Smooth muscle cell (in vitro differentiated cells): ENCODE measurements at regions not wholly inside any gene's neighbourhood (a gene's known extent, or its start where the extent isn't known, plus 50 kb on each side); places are given as distances from the start of the nearest gene placed in this dataset.
"Not testable (repeated sequence)": the region's sequence is repeated elsewhere in the genome, so short reads cannot be mapped to it uniquely, and the experiment has no call there.

ENCODE experiments used
- DNase-seq: peaks from one replicate; lab custom pipeline; 2025; ENCODE audit not compliant: unreplicated experiment; lab: John Stamatoyannopoulos, UW
- H2AFZ ChIP-seq: fragments of 200-600 bp; sonication (generic); 2 replicates; pipeline ENCODE4 v1.6.0; 2016; ENCODE audit warnings: antibody characterized with exemption, low read depth, mild to moderate bottlenecking
- H3F3A ChIP-seq: fragments of 200-600 bp; sonication (generic); 2 replicates; pipeline ENCODE4 v1.6.0; 2017; ENCODE audit warnings: antibody characterized with exemption, low read depth
- H3K27ac ChIP-seq: fragments of 200-600 bp; sonication (generic); 2 replicates; pipeline ENCODE4 v1.5.1; 2016; ENCODE audit warnings: low read depth, mild to moderate bottlenecking
- H3K27me3 ChIP-seq: fragments of 200-600 bp; sonication (generic); 2 replicates; pipeline ENCODE4 v1.6.1; 2016; ENCODE audit warnings: low read depth, mild to moderate bottlenecking
- H3K36me3 ChIP-seq: fragments of 200-600 bp; sonication (generic); 2 replicates; pipeline ENCODE4 v1.5.1; 2016; ENCODE audit warnings: low read depth
- H3K4me1 ChIP-seq: fragments of 200-600 bp; sonication (generic); 2 replicates; pipeline ENCODE4 v1.5.1; 2016; ENCODE audit warnings: low read depth
- H3K4me2 ChIP-seq: fragments of 200-600 bp; sonication (generic); 2 replicates; pipeline ENCODE4 v1.6.0; 2016; ENCODE audit warnings: mild to moderate bottlenecking
- H3K4me3 ChIP-seq: fragments of 200-600 bp; sonication (generic); 2 replicates; pipeline ENCODE4 v1.5.1; 2016; ENCODE audit warnings: mild to moderate bottlenecking
- H3K79me2 ChIP-seq: fragments of 200-600 bp; sonication (generic); 2 replicates; pipeline ENCODE4 v1.6.0; 2016; ENCODE audit warnings: low read depth, mild to moderate bottlenecking
- H3K9ac ChIP-seq: fragments of 200-600 bp; sonication (generic); 2 replicates; pipeline ENCODE4 v1.6.0; 2016; ENCODE audit warnings: low read depth
- H3K9me3 ChIP-seq: fragments of 200-600 bp; sonication (generic); replicated peaks from 2 replicates; pipeline ENCODE4 v1.5.1; 2016; ENCODE audit warnings: low read depth
- H4K20me1 ChIP-seq: fragments of 200-600 bp; sonication (generic); 2 replicates; pipeline ENCODE4 v1.6.0; 2016; ENCODE audit warnings: low read depth
- CTCF ChIP-seq: fragments of 200-600 bp; sonication (generic); IDR thresholded peaks from 2 replicates; pipeline ENCODE4 v1.5.1; 2017; ENCODE audit warnings: borderline replicate concordance, mild to moderate bottlenecking, antibody characterized with exemption; ENCODE audit not compliant: insufficient read depth, poor library complexity, severe bottlenecking
- WGBS: methylation state at CpG from one replicate; pipeline ENCODE4 v1.1.7; 2016; ENCODE audit warnings: low lambda C conversion rate; 5-methylcytosine and 5-hydroxymethylcytosine counted together

- Histone ChIP-seq H3K4me1 (no peaks in the 10 kb centered on the region), H3K27ac (no peak overlapping the region), H3K36me3 (no peaks in the 10 kb centered on the region), H3K4me3 (no peak overlapping the region), H3K4me2 (no peak overlapping the region), H2AFZ (no peak overlapping the region), H3F3A (no peaks in the 10 kb centered on the region), H3K9me3 (peaks cover under 1% of the 10 kb centered on the region), H3K9ac (no peak overlapping the region), H3K79me2 (no peaks in the 10 kb centered on the region), H4K20me1 (no peaks in the 10 kb centered on the region), H3K27me3 (no peaks in the 10 kb centered on the region)
- no peak for TF ChIP-seq CTCF
- DNase-seq: no peak
These were observed 172.6 kb upstream of the VIPR2 start for GRCh38 chr7:159317294-159317693.

- H3K4me2 ChIP-seq: no peak overlapping the region
- no peaks in the 10 kb centered on the region for H3K36me3 ChIP-seq
- H3K27me3 ChIP-seq: no peaks in the 10 kb centered on the region
- H3K79me2 ChIP-seq: no peaks in the 10 kb centered on the region
- no peak for TF ChIP-seq CTCF
- no peak overlapping the region for H3K9ac ChIP-seq
- H3K9me3 ChIP-seq: no peaks in the 10 kb centered on the region
- H4K20me1 ChIP-seq: no peaks in the 10 kb centered on the region
- H2AFZ ChIP-seq: no peak overlapping the region
- DNase-seq: no peak
- H3F3A ChIP-seq: no peaks in the 10 kb centered on the region
- 90% methylated on average over 1 of the region's 1 CpG for WGBS
- no peak overlapping the region for H3K27ac ChIP-seq
- H3K4me3 ChIP-seq: no peak overlapping the region
- H3K4me1 ChIP-seq: no peaks in the 10 kb centered on the region
These were observed 166.5 kb upstream of the VIPR2 start for GRCh38 chr7:159311172-159311494.

GRCh38 chr7:159310457-159311171, 165.9 kb upstream of the VIPR2 start:
- no peak overlapping the region for H2AFZ ChIP-seq
- no peak for TF ChIP-seq CTCF
- no peaks in the 10 kb centered on the region for H3K36me3 ChIP-seq
- no peak for DNase-seq
- WGBS: 54% methylated on average over 5 of the region's 5 CpGs
- no peaks in the 10 kb centered on the region for H3K27me3 ChIP-seq
- no peaks in the 10 kb centered on the region for H4K20me1 ChIP-seq
- no peak overlapping the region for H3K27ac ChIP-seq
- no peak overlapping the region for H3K4me2 ChIP-seq
- no peaks in the 10 kb centered on the region for H3K9me3 ChIP-seq
- no peaks in the 10 kb centered on the region for H3K4me1 ChIP-seq
- H3K79me2 ChIP-seq: no peaks in the 10 kb centered on the region
- H3K9ac ChIP-seq: no peak overlapping the region
- H3K4me3 ChIP-seq: no peak overlapping the region
- H3F3A ChIP-seq: no peaks in the 10 kb centered on the region

- WGBS: 65% methylated on average over 2 of the region's 2 CpGs
- H3K79me2 ChIP-seq, H3K27me3 ChIP-seq, H2AFZ ChIP-seq, H4K20me1 ChIP-seq, H3K27ac ChIP-seq, H3K9ac ChIP-seq, H3K4me2 ChIP-seq, H3K4me1 ChIP-seq, H3F3A ChIP-seq, DNase-seq, H3K36me3 ChIP-seq, H3K4me3 ChIP-seq, H3K9me3 ChIP-seq: not testable (repeated sequence)
These were observed 164.5 kb upstream of the VIPR2 start for GRCh38 chr7:159309214-159309613.
